Transverse colon (tissue), 4 donors: ENCODE measurements at regions not wholly inside any gene's neighbourhood (a gene's known extent, or its start where the extent isn't known, plus 50 kb on each side); places are given as distances from the start of the nearest gene placed in this dataset.

Experiments
- EP300 ChIP-seq: sonication (generic); formaldehyde crosslinking; IDR thresholded peaks from one replicate; pipeline ENCODE4 v1.6.1; 2017; ENCODE audit warnings: antibody characterized with exemption, low read depth
- POLR2A ChIP-seq: fragments of 450-650 bp; IDR thresholded peaks from one replicate; pipeline ENCODE4 v1.6.1; 2016; ENCODE audit warnings: antibody characterized with exemption, mild to moderate bottlenecking, moderate library complexity
- POLR2AphosphoS5 ChIP-seq, 3 donors: sonication (generic); formaldehyde crosslinking; IDR thresholded peaks; one replicate each; pipeline ENCODE4 v1.6.1; 2016; ENCODE audit warnings: antibody characterized with exemption in 3 of 3
- TF ChIP-seq, protein P1 (sequence below), 5 experiments: fragments of 200-600 bp in 3 of 5; fragments of 450-650 bp in 2 of 5; sonication (generic) in 3 of 5; IDR thresholded peaks; 1 replicate in 2 of 5; 2 replicates in 3 of 5; pipeline ENCODE4 v1.5.1; 2016 to 2017; ENCODE audit warnings: antibody characterized with exemption in 5 of 5, inconsistent platforms in 3 of 5, mild to moderate bottlenecking in 2 of 5, moderate library complexity in 1 of 5

- TF ChIP-seq, protein P1, sequence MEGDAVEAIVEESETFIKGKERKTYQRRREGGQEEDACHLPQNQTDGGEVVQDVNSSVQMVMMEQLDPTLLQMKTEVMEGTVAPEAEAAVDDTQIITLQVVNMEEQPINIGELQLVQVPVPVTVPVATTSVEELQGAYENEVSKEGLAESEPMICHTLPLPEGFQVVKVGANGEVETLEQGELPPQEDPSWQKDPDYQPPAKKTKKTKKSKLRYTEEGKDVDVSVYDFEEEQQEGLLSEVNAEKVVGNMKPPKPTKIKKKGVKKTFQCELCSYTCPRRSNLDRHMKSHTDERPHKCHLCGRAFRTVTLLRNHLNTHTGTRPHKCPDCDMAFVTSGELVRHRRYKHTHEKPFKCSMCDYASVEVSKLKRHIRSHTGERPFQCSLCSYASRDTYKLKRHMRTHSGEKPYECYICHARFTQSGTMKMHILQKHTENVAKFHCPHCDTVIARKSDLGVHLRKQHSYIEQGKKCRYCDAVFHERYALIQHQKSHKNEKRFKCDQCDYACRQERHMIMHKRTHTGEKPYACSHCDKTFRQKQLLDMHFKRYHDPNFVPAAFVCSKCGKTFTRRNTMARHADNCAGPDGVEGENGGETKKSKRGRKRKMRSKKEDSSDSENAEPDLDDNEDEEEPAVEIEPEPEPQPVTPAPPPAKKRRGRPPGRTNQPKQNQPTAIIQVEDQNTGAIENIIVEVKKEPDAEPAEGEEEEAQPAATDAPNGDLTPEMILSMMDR (IDR thresholded peaks at IDR 0.05) = no peak
- TF ChIP-seq POLR2A (no peak), POLR2AphosphoS5 (IDR thresholded peaks at IDR 0.05) (no peak), EP300 (no peak)
These were observed 80.5 kb upstream of the PPARGC1A start for GRCh38 chr4:23970201-23970850.
